H1 (cell line): ENCODE measurements at regions not wholly inside any gene's neighbourhood (a gene's known extent, or its start where the extent isn't known, plus 50 kb on each side); places are given as distances from the start of the nearest gene placed in this dataset.

Experiments used
- CTCF ChIA-PET: fragments of 300-600 bp; sonication (Branson Sonifier 250); formaldehyde crosslinking; loops from one replicate; lab custom pipeline; 2021; ENCODE audit not compliant: partially characterized antibody; lab: Charles Lee
- POLR2A ChIA-PET: fragments of 300-600 bp; sonication (Branson Sonifier 250); formaldehyde crosslinking; loops from one replicate; lab custom pipeline; 2021; ENCODE audit warnings: inconsistent platforms; ENCODE audit not compliant: partially characterized antibody; lab: Charles Lee
- DNase-seq, 2 experiments: peaks; one replicate each; pipeline versions ENCODE4 v3.0.0 to v3.0.0-alpha.2; 2010 to 2022; ENCODE audit warnings: low spot score in 2 of 2, low read depth in 1 of 2, mixed read lengths in 1 of 2
- FAIRE-seq: peaks from 2 replicates; lab custom pipeline; 2011; peaks lifted over from hg19 to GRCh38; lab: Jason Lieb, UNC
- H2AFZ ChIP-seq: 2 replicates; pipeline ENCODE4 v1.8.1; 2012; ENCODE audit warnings: low read length, inconsistent platforms
- H2AK5ac ChIP-seq: 2 replicates; pipeline ENCODE4 v1.6.1; 2013; ENCODE audit warnings: low read depth, low read length
- H2BK120ac ChIP-seq: replicated peaks from 2 replicates; pipeline ENCODE3; 2013; ENCODE audit warnings: low read depth, low read length, inconsistent platforms
- H2BK12ac ChIP-seq: 2 replicates; pipeline ENCODE4 v1.6.1; 2013; ENCODE audit warnings: low read depth, low read length
- H2BK15ac ChIP-seq: 2 replicates; pipeline ENCODE4 v1.6.1; 2013; ENCODE audit warnings: low read length
- H2BK20ac ChIP-seq: 2 replicates; pipeline ENCODE4 v1.6.1; 2013; ENCODE audit warnings: low read length
- H2BK5ac ChIP-seq: 2 replicates; pipeline ENCODE4 v1.6.1; 2013; ENCODE audit warnings: low read depth, low read length
- H3K14ac ChIP-seq: 2 replicates; pipeline ENCODE4 v1.6.1; 2013; ENCODE audit warnings: inconsistent platforms; ENCODE audit not compliant: insufficient read length
- H3K18ac ChIP-seq: 2 replicates; pipeline ENCODE4 v1.6.1; 2013; ENCODE audit warnings: low read length; ENCODE audit errors: extremely low read depth
- H3K23ac ChIP-seq: 2 replicates; pipeline ENCODE4 v1.6.1; 2013; ENCODE audit warnings: inconsistent platforms; ENCODE audit not compliant: insufficient read length
- H3K23me2 ChIP-seq: 2 replicates; pipeline ENCODE4 v1.6.1; 2013; ENCODE audit warnings: low read depth, low read length
- H3K27ac ChIP-seq: 2 replicates; pipeline ENCODE4 v1.6.1; 2011; ENCODE audit warnings: low read depth, low read length, inconsistent platforms
- H3K27me3 ChIP-seq, 4 experiments: replicated peaks in 1 of 4; 1 replicate in 1 of 4; 2 replicates in 3 of 4; pipeline versions ENCODE4 v1.6.1 to v1.8.1; 2011 to 2013; ENCODE audit warnings: low read length in 3 of 4, mild to moderate bottlenecking in 3 of 4, inconsistent platforms in 2 of 4, mixed read lengths in 2 of 4, moderate library complexity in 1 of 4; ENCODE audit not compliant: control insufficient read depth in 3 of 4, insufficient read depth in 3 of 4; ENCODE audit errors: extremely low read depth in 1 of 4
- H3K36me3 ChIP-seq, 4 experiments: 2 replicates each; pipeline versions ENCODE4 v1.6.1 to v1.8.1; 2011 to 2013; ENCODE audit warnings: mild to moderate bottlenecking in 4 of 4, low read length in 3 of 4, moderate library complexity in 2 of 4, control low read depth in 1 of 4, inconsistent platforms in 1 of 4; ENCODE audit not compliant: insufficient read depth in 4 of 4, control insufficient read depth in 2 of 4
- H3K4ac ChIP-seq: replicated peaks from 2 replicates; pipeline ENCODE3; 2013; ENCODE audit warnings: low read length, low read depth, mixed read lengths, inconsistent platforms; ENCODE audit not compliant: insufficient read length
- H3K4me1 ChIP-seq, 4 experiments: replicated peaks in 1 of 4; 1 replicate in 1 of 4; 2 replicates in 3 of 4; pipeline versions ENCODE4 v1.6.1 to v1.8.1; 2011 to 2013; ENCODE audit warnings: low read length in 3 of 4, inconsistent platforms in 2 of 4, mixed read lengths in 1 of 4; ENCODE audit not compliant: insufficient read depth in 4 of 4, control insufficient read depth in 3 of 4
- H3K4me2 ChIP-seq, 2 experiments: 2 replicates each; pipeline versions ENCODE4 v1.6.1 to v1.8.1; 2011 to 2013; ENCODE audit warnings: low read depth in 2 of 2, low read length in 2 of 2, control low read depth in 1 of 2, inconsistent platforms in 1 of 2, mild to moderate bottlenecking in 1 of 2; ENCODE audit not compliant: insufficient read depth in 1 of 2
- H3K4me3 ChIP-seq, 4 experiments: fragments of 200-600, 300-600 bp in 1 of 4; sonication (generic), shearing (Covaris generic), sonication (Bioruptor Twin) in 1 of 4; 2 replicates each; pipeline versions ENCODE4 v1.5.1 to v1.8.1; 2011 to 2016; ENCODE audit warnings: low read length in 4 of 4, low read depth in 3 of 4, control low read depth in 2 of 4, inconsistent platforms in 2 of 4, mild to moderate bottlenecking in 2 of 4, mixed read lengths in 1 of 4, moderate library complexity in 1 of 4; ENCODE audit not compliant: insufficient read depth in 2 of 4; ENCODE audit errors: extremely low read depth in 1 of 4
- H3K56ac ChIP-seq: replicated peaks from 2 replicates; pipeline ENCODE3; 2013; ENCODE audit warnings: low read depth, mild to moderate bottlenecking, mixed read lengths, low read length, inconsistent platforms; ENCODE audit not compliant: insufficient read length
- H3K79me1 ChIP-seq: 2 replicates; pipeline ENCODE4 v1.6.1; 2013; ENCODE audit warnings: low read depth, low read length, control low read depth
- H3K79me2 ChIP-seq, 2 experiments: 2 replicates each; pipeline versions ENCODE4 v1.6.1 to v1.8.1; 2012 to 2013; ENCODE audit warnings: low read length in 2 of 2, mild to moderate bottlenecking in 2 of 2, inconsistent platforms in 1 of 2; ENCODE audit not compliant: insufficient read depth in 2 of 2, control insufficient read depth in 1 of 2
- H3K9ac ChIP-seq, 4 experiments: replicated peaks in 1 of 4; 1 replicate in 1 of 4; 2 replicates in 3 of 4; pipeline versions ENCODE4 v1.6.1 to v1.8.1; 2011 to 2013; ENCODE audit warnings: low read depth in 3 of 4, low read length in 3 of 4, control low read depth in 2 of 4, mild to moderate bottlenecking in 2 of 4, moderate library complexity in 2 of 4, inconsistent platforms in 1 of 4; ENCODE audit errors: extremely low read depth in 1 of 4
- H3K9me3 ChIP-seq, 2 experiments: 2 replicates each; pipeline versions ENCODE4 v1.6.1 to v1.8.1; 2012 to 2013; ENCODE audit warnings: mild to moderate bottlenecking in 2 of 2, moderate library complexity in 2 of 2, control low read depth in 1 of 2, inconsistent platforms in 1 of 2, low read depth in 1 of 2, low read length in 1 of 2, mixed read lengths in 1 of 2; ENCODE audit not compliant: insufficient read depth in 2 of 2
- H4K20me1 ChIP-seq, 2 experiments: replicated peaks in 1 of 2; 2 replicates each; pipeline versions ENCODE3 to v1.8.1; 2011 to 2013; ENCODE audit warnings: inconsistent platforms in 2 of 2, low read length in 2 of 2, mild to moderate bottlenecking in 1 of 2; ENCODE audit not compliant: insufficient read depth in 2 of 2, control insufficient read depth in 1 of 2
- H4K5ac ChIP-seq: 2 replicates; pipeline ENCODE4 v1.6.1; 2013; ENCODE audit warnings: low read length, low read depth, mixed read lengths, inconsistent platforms; ENCODE audit not compliant: insufficient read length
- H4K8ac ChIP-seq: 2 replicates; pipeline ENCODE4 v1.8.0; 2013; ENCODE audit warnings: mild to moderate bottlenecking, moderate library complexity, low read length, inconsistent platforms; ENCODE audit not compliant: insufficient read depth; ENCODE audit errors: extremely low read depth
- H4K91ac ChIP-seq: replicated peaks from 2 replicates; pipeline ENCODE3; 2013; ENCODE audit warnings: low read length, mixed read lengths, inconsistent platforms; ENCODE audit not compliant: insufficient read length
- CBX8 ChIP-seq: fragments of 300-800, 300-1000 bp; sonication (generic); IDR thresholded peaks from 2 replicates; pipeline ENCODE4 v1.7.1; 2016; ENCODE audit warnings: low read depth, low read length, borderline replicate concordance
- CREB1 ChIP-seq: IDR thresholded peaks from 2 replicates; pipeline ENCODE4 v1.6.1; 2012; ENCODE audit warnings: inconsistent platforms
- RAD21 ChIP-seq, 2 experiments: IDR thresholded peaks in 1 of 2; conservative IDR thresholded peaks in 1 of 2; 2 replicates each; pipeline ENCODE4 v1.6.1; 2011; ENCODE audit warnings: low read depth in 2 of 2, low read length in 2 of 2, improper control_type of control experiment in 1 of 2, inconsistent platforms in 1 of 2, mild to moderate bottlenecking in 1 of 2, moderate library complexity in 1 of 2
- SIX5 ChIP-seq: IDR thresholded peaks from 2 replicates; pipeline ENCODE4 v1.6.1; 2011; ENCODE audit warnings: mild to moderate bottlenecking, low read depth, low read length
- TAF7 ChIP-seq: optimal IDR thresholded peaks from 2 replicates; pipeline ENCODE3; 2011; ENCODE audit warnings: low read depth, mild to moderate bottlenecking, inconsistent platforms, low read length, moderate library complexity, borderline replicate concordance
- WGBS, 2 experiments: shearing (Covaris generic) in 1 of 2; methylation state at CpG; one replicate each; pipeline versions ENCODE4 v1.1.6 to v1.1.7; 2013 to 2015; ENCODE audit warnings: low lambda C conversion rate in 2 of 2, mixed read lengths in 2 of 2, inconsistent platforms in 1 of 2, low coverage in 1 of 2, missing lambda C conversion rate in 1 of 2; ENCODE audit not compliant: insufficient replicate concordance in 2 of 2, insufficient coverage in 1 of 2, insufficient read length in 1 of 2; ENCODE audit errors: extremely low coverage in 1 of 2, missing lambda C conversion rate in 1 of 2; 5-methylcytosine and 5-hydroxymethylcytosine counted together

GRCh38 chr6:22056398-22056797, 240.4 kb downstream of the PRL start:
- Histone ChIP-seq H4K8ac (no peak overlapping the region), H3K9me3 (no peaks in the 10 kb centered on the region), H4K91ac (no peak overlapping the region), H3K36me3 (peaks cover 0 to 11% (median 4%) of the 10 kb centered on the region in 4 experiments; a peak in 5 of 8 replicates), H2BK120ac (no peak overlapping the region), H3K27me3 (no peaks in the 10 kb centered on the region), H3K9ac (no peak overlapping the region), H2AK5ac (no peak overlapping the region), H2BK20ac (no peak overlapping the region), H3K27ac (0 out of 2 replicates have a peak overlapping the region, but pooled peaks have one; percentile 15), H2BK12ac (no peak overlapping the region), H3K4me2 (no peak overlapping the region), H2BK15ac (no peak overlapping the region), H2AFZ (no peak overlapping the region), H3K4me3 (no peak overlapping the region), H3K23ac (no peak overlapping the region), H4K20me1 (peaks cover 0 to 1% of the 10 kb centered on the region in 2 experiments), H3K23me2 (no peaks in the 10 kb centered on the region), H3K4ac (no peak overlapping the region), H4K5ac (no peak overlapping the region), H3K79me2 (no peaks in the 10 kb centered on the region; a peak in 2 of 4 replicates), H3K18ac (no peak overlapping the region), H3K56ac (no peak overlapping the region), H2BK5ac (no peak overlapping the region), H3K79me1 (no peaks in the 10 kb centered on the region), H3K14ac (no peak overlapping the region), H3K4me1 (peaks cover 0 to 4% (median 0%) of the 10 kb centered on the region in 4 experiments; a peak in 1 of 7 replicates)
- no peak for FAIRE-seq
- ChIA-PET POLR2A (interaction anchor here (1.4 kb wide), 1 partner anchor 13 kb away, joined by 3 read pairs; no protein-coding TSS in a partner anchor), CTCF (interaction anchor here (1.6 kb wide), 1 partner anchor 9 kb away, joined by 3 read pairs; no protein-coding TSS in a partner anchor)
- no peak for DNase-seq
- 94% methylated on average over 9 of the region's 9 CpGs; no CpG with 5 or more reads in 1 of the 2 experiments for WGBS, 2 experiments
- no peak for TF ChIP-seq RAD21 (IDR thresholded peaks at IDR 0.05 in 1 of 2, conservative IDR thresholded peaks at IDR 0.05 in 1 of 2; ENCODE audit: low read depth in 2 of 2, low read length in 2 of 2)
- TF ChIP-seq CREB1: no peak
- no peak for TF ChIP-seq SIX5
- TF ChIP-seq TAF7: no peak
- no peak for TF ChIP-seq CBX8
